SU-DHL-6 (cell line): ENCODE measurements at regions not wholly inside any gene's neighbourhood (a gene's known extent, or its start where the extent isn't known, plus 50 kb on each side); places are given as distances from the start of the nearest gene placed in this dataset.

ENCODE experiments used
- EZH2phosphoT487 ChIP-seq: fragments of 200-600 bp; sonication (generic), shearing (Covaris generic); conservative IDR thresholded peaks from 2 replicates; pipeline ENCODE4 v1.6.1; 2018; ENCODE audit warnings: mild to moderate bottlenecking, antibody characterized with exemption, low read length, moderate library complexity, mixed read lengths
- TF ChIP-seq, protein P1 (sequence below): fragments of 200-600 bp; sonication (generic); IDR thresholded peaks from one replicate; pipeline ENCODE4 v1.5.1; 2017; ENCODE audit warnings: antibody characterized with exemption, mild to moderate bottlenecking, low read length, moderate library complexity; ENCODE audit not compliant: insufficient read depth, poor library complexity, severe bottlenecking

DNA sequence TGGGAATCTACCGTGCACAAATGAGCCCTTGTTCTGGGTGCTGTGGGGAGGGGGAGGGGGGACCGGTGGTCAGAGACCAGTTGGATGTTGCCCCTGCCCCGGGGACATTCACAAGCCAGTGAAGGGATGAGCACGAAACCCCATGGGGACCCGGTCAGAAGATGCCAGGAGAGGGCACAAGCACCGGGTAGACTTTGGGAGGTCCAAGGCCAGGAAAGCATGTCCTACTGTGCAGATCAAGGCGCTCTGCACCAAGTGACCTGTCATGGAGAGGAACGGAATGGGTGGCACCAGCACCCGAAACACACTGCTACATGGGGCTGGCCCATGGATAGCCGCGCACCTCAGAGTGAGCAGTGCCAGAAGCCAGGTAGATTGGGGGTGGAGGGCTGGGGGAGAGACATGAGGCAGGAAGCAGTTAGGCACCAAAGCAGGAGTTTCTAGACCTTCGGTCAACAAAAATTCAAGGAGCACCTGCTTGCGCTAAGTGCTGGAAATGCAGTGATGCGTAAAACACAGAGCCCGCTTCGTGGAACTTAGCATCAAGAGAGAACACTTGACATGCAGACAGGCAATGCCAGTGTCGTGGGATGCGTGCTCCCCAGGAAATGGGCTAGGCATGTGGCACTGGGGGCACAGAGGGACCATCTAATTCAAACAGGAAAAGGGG, 99.1 kb downstream of the CPN2 start:
- TF ChIP-seq, protein P1, sequence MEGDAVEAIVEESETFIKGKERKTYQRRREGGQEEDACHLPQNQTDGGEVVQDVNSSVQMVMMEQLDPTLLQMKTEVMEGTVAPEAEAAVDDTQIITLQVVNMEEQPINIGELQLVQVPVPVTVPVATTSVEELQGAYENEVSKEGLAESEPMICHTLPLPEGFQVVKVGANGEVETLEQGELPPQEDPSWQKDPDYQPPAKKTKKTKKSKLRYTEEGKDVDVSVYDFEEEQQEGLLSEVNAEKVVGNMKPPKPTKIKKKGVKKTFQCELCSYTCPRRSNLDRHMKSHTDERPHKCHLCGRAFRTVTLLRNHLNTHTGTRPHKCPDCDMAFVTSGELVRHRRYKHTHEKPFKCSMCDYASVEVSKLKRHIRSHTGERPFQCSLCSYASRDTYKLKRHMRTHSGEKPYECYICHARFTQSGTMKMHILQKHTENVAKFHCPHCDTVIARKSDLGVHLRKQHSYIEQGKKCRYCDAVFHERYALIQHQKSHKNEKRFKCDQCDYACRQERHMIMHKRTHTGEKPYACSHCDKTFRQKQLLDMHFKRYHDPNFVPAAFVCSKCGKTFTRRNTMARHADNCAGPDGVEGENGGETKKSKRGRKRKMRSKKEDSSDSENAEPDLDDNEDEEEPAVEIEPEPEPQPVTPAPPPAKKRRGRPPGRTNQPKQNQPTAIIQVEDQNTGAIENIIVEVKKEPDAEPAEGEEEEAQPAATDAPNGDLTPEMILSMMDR, result no peak
- no peak for TF ChIP-seq EZH2phosphoT487
